ENCODE measurements at regions not wholly inside any gene's neighbourhood (a gene's known extent, or its start where the extent isn't known, plus 50 kb on each side); places are given as distances from the start of the nearest gene placed in this dataset.
"Not testable (repeated sequence)": the region's sequence is repeated elsewhere in the genome, so short reads cannot be mapped to it uniquely, and the experiment has no call there.

DNA sequence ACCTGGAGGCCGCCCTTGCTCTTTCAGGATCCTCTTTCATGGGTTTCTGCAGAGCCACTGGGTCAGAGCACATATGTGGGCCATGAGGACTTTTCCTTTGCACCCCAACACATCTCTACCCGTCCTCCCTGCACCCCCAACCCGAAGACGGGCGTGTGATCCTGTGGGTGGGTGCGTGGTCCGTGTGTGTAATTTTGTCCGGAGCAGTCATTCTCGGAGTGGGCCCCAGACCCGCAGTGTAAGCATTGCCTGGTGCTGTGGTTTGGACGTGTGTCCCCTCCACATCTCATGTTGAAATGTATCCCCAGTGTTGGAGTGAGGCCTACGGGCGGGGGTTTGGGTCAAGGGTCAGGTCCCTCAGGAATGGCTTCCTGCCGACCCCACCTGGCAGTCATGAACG, 203.9 kb upstream of the ZNF469 start:
- intact Hi-C loops (cut with DNase I); ATAC-seq: not testable (repeated sequence)
- peak; percentile 30 for DNase-seq (ENCODE audit: low spot score)

DNA sequence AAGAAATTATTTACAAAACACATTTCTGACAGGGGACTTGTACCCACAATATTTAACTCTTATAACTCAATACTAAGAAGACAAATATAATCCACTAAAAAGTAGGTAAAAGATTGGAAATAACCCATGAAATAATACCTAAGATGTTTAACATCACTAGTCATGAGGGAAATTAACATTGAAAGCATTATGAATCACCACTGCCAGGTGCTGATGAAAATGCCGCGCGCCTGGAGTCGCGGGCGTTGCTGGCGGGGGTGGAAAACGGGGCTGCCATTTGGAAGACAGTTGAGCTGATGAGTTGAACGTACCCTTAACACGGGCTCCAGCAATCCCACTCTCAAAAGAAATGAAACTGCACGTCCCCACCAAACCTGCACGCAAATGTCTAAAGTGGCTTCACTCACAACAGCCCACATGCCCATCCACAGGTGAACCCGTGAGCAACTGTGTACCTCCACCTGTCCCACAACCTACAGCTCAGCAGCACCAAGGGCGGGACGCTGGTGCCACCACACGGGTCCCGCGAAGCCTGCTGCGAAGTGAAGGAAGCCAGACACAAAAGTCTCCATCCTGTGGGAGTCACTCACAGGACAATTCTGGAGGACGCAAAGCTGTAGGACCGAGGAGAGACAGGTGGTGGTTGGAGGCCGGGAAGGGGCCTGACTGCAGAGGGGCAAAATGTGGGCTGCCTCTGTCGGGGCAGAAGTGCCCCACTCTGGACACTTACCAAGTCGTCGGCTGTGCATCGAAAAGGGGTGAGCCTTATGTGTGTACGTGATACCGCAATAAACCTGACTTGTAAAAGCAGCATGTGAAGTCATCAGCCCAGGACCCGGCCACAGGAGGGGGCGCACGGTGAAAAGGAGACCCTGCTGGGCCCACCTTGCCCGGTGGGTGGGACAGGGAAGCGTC, 199.5 kb upstream of the ZNF469 start:
- peak; percentile 52 for DNase-seq (ENCODE audit: low spot score)
- ATAC-seq; intact Hi-C loops (cut with DNase I): not testable (repeated sequence)

DNA sequence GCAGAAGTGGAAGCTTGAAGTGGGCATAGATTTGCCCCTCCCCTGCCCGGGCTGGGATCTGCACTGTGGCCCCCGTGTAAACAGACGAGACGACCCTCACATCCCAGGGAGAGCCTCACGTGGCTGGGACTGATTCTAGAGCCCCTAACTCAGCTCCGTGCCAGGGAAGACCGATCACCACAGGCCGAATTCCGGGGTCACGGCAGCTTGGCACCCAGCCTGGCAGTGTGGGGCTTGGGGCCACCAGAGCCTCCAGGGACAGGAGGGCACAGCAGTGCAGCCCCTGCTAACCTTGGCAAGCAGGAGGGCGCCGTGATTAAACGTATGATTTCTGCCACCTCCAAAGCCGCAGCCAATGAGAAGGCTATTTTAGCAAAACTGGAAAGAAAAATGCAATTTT, 198.7 kb upstream of the ZNF469 start:
- DNase-seq (ENCODE audit: low spot score) = peak; percentile 54

DNA sequence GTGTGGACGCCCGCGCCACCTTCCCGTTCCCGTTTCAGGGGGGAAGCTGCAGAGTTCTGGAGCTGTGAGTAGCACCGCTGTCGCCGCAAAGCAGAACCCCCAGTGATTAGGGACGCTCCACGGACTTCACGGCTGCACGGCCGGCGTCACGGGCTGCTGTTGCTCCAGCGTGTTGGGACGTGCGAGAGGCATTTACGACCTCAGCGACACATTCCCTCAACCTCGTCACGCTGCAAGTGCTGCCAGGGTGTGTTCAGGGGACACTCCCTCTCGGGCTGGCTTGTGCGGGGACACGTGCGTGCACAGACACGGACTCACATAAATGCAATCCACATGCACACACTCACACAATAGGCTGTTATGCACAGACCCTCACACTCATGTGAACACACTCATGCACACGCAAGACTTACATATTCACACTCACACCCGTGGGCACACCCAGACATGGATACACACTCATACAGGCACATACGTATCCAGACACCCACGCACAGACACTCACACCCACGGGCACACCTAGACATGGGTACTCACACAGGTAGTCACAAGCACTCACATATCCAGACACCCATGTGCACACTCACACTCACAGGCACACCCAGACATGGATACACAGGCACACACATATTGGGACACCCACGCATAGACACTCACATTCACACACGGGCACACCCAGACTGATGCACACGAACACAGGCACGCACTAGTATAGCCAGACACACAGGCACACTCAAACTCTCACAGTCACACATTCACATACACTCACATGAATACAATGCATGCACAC, 198.0 kb upstream of the ZNF469 start:
- ATAC-seq; intact Hi-C loops (cut with DNase I): not testable (repeated sequence)
- DNase-seq (ENCODE audit: low spot score) = peak; percentile 25

More for the DNA sequence above, 198.7 kb upstream of the ZNF469 start:
- ATAC-seq; intact Hi-C loops (cut with DNase I): not testable (repeated sequence)

DNA sequence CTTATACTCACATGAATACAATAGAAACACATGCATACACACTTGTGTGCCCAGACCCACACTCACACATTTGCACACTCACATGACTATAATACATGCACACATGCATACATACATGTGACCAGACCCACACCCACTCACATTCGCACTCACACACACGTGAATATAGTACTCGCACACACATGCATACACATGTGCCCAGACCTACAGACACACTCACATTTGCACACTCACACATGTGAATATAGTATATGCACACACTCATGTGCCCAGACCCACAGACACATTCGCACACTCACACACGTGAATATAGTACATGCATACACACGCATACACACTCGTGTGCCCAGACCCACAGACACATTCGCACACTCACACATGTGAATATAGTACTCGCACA, 197.4 kb upstream of the ZNF469 start:
- DNase-seq (ENCODE audit: low spot score); ATAC-seq; intact Hi-C loops (cut with DNase I): not testable (repeated sequence)

DNA sequence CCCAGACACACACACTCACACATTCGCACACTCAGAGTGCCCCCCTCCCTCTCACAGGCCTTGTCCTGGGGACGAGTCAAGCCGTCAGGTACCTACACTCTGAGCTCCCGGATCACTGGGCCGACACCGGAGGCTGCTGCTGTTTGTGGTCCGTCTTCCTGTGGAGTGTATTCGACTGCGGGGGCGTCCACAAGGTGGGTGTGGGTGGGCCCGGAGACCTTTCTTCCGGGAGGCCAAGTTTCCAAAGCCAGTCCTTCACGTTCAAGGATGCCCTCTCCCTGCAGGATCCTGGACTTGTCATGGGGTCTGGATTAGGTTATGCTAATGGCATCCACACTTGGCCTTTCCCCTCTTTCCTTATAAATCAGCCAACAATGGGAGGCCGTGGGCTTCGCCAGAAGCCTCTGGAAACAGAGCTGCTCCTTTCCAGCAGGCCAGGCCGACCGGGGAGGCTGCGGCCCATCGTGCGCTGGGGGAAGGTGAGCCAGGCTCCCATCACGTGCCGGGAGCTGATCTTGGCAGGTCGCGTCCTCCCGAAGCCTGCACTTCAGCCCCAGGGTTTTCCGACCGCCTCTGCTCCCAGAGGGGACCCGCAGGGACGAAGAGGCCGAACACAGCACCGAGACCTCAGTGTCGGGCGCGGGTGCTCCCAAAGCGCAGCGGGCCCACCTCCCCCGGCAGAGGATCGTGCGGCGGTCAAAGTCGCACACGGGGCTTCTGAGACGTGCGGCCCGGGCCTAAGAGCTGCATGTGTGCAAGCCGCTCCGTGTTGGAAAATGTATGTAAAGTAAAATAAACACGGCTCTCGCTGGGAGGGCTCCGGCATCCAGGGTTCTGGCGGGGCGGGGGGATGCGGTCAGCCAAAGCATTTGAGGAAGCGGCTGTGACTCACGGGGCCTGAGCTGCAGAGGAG, 196.5 kb upstream of the ZNF469 start:
- ATAC-seq (peak; percentile 74), DNase-seq (ENCODE audit: low spot score) (peak; percentile 54)
- intact Hi-C loops (cut with DNase I) = not testable (repeated sequence)

DNA sequence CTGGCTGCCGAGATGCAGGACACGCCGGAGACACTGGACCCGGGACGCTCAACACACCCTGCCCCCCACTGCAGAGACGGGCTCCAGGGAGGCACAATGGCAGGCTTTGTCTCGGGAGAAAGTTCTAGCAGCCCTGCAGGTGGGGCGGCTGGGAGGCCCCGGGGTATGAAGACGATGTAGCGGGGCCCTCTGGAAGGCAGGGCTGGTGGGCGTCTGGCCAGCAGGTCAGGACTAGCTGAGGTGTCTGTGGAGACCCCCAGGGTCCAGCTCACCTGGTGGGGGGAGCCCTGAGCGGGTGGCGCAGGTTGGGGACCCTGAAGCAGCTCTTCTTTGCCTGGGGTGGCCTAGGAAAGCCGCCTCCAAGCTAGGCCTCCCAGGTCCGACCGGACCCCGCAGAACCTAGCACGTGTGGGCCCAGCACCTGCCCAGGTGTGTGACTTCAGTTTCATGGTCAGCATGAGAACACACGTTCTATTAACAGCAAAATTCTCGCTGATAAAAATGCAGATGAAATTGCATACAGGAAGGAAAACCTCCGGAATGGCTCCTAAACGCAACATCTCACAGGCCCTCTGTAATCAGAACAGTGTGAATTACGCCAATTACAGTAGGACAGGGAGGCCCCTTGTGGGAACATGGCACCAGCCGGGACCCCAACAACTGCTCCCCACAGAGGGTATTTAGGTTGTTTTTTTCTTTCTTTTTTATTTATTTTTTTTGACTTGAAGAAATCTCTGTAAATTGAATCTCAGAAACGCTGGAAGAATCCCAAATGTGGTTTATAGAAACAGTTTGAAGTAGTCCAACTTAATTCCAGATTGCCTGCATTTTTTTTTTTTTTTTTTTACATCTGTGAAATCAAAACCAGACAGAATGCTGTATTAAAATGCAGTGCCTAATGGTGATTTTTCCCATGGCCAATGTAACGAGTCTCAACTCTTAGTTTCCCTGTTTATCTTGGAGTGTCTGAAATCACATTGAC, 195.6 kb upstream of the ZNF469 start:
- ATAC-seq (peak; percentile 80), DNase-seq (ENCODE audit: low spot score) (peak; percentile 54)
- intact Hi-C loops (cut with DNase I) = not testable (repeated sequence)

DNA sequence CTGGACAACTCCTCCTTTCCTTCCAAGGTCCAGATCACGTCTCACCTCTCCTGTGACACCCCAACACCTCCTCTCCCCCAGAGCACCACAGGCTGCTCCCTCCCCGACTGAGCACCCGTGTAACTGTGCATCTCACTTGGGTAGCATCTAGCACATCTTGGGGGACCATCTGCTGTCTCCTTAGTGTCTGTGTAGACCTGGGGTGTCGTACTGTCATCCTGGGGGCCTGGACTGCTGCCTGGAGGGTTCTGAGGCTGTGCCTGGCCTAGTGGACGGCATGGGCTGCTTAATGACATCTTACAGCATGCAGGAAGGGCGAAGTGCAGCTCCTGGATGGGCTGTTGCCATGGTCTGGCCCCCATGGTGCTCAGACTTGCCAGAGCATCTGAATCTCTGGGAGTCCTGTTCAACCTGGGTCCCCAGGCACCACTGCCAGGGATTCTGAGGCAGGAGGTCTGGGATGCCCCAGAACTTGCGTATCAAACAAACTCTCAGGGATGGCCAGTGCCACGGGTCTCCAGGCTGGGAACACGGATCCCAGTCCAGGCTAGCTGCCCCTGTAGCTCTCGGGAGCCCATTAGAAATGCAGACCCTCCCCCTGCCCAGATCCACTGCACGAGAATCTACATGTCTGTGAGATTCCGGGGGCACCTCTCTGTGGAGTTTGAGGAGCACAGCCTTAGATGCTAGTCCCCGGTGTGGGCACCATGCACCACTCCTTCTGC, 194.4 kb upstream of the ZNF469 start:
- ATAC-seq; intact Hi-C loops (cut with DNase I): not testable (repeated sequence)
- DNase-seq (ENCODE audit: low spot score) = peak; percentile 40

DNA sequence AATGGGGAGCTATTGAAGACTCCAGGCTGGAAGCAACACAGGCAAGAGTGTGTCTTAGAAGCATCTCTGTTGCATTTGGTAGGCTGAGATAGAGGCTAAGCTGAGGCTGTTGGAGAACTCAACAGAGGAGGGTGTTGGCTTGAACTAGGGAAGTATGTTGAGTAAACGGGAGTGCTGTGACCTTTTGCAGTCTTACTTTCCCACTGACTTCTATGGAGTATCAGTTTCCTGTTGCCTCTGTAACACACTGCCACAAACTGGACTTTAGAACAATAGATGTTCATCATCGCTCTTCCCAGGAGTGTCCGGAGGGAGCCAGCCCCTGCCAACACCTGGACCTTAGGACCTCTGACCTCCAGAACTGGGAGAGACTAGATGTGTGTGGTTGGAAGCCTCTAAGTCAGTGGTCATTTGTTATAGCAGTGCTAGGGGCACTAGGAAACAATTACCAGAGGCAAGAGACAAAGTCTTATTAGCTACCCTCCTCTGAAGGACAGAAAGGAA, 192.1 kb upstream of the ZNF469 start:
- intact Hi-C loops (cut with DNase I); DNase-seq (ENCODE audit: low spot score); ATAC-seq: not testable (repeated sequence)

DNA sequence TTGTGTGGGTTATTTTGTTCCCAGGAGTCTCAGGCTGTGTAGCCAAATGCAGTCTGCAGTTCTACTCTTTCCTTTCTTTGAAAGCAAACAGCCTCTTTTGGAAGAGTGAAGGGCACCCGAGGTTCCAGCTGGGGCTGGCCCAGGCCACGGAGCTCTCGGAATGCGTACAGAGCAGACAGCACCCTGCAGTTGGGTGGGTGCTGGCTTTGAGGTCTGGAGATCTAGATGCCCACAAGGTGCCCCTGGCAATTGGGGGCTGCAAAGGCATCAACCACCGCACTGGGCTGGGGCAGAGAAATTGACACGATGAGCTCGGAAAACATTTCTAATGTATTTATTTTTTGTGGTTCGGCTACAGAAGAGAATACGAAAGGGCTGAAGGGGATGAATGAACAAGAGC, 191.6 kb upstream of the ZNF469 start:
- DNase-seq (ENCODE audit: low spot score); intact Hi-C loops (cut with DNase I); ATAC-seq: not testable (repeated sequence)

DNA sequence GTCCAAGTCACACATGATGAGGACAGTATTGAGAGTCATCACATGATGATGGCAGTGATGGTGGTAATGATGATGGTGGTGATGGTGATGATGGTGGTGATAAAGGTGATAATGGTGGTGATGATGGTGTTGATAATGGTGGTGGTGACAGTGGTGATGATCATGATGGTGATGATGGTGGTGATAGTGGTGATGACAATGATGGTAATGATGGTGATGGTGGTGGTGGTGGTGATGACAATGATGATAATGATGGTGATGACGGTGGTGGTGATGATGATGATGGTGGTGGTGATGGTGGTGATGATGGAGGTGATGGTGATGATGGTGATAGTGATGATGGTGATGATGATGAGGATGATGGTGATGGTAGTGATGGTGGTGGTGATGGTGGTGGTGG, 190.2 kb upstream of the ZNF469 start:
- no peak for ATAC-seq
- intact Hi-C loops (cut with DNase I) = no loop called here
- DNase-seq (ENCODE audit: low spot score) = no peak

DNA sequence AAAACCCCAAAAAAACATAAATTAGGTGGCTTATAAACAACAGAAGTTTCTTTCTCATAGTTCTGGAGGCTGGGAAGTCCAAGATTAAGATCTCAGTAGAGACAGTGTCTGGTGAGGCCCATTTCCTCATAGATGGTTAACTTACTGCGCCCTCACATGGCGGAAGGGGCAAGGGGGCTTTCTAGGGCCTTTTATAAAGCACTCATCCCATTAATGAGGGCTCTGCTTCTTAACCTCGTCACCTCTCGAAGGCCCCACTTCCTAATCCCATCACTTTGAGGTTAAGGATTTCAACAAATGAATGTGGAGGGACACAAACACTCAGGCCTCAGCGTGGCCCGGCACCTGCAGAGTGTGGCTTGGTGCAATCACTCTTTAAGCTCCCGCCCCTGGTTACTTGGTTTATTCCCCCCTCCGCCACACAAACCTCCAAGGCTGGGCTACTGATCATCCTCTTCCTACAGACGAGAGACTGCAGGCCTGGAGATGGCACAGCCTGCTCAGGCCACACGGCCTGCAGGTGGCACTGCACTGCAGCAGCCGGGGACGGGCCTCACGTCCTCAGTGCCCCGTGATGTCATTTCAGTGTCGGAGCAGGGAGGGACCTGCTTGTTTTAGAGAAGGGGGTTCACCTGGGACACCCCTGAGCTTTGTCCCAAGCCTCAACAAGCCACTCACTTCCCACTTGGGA, 188.9 kb upstream of the ZNF469 start:
- ATAC-seq = peak; percentile 95
- intact Hi-C loops (cut with DNase I) = not testable (repeated sequence)
- peak; percentile 74 for DNase-seq (ENCODE audit: low spot score)

DNA sequence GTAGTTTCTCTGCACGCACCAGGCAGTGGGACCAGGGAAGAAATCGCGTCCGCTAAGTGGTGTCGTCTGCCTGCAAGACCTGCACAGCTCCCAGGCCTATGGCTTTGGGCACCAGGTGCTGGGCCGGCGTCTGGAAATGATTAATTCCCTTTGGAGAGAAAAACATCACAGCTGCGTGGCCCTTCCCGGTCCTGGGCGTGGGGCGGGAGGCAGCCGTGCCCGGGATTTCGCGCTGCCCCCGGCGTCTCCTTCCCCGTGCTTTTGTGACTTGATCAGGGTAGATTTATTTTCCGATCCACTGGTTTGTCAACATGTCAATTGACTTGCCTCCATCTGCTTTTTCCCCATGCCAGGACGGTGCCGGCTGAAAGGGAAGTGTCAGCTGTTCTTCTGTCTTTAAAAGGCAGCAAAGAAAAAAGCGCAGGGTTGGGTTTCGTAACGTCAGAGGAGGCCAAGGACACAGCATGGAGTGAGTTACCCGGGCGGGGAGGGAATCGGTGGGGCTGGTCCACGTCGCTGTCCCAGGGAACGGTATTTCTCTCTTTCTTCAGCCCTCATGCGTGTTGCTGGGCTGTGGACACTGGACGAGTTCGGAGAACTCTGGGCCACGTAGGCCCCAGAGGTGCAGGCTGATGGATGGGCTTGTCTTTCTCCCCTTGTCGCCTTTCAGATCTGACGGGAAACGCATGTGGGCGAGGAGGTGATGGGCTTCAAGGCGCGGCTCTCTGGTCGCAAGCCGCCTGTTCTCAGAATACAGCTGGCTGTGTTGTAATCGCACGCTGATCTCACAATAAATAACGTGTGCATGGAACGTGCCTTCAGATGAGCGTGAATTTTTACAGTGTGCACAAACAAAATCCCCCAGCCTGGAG, 188.1 kb upstream of the ZNF469 start:
- ATAC-seq (peak; percentile 43), DNase-seq (ENCODE audit: low spot score) (peak; percentile 59)
- intact Hi-C loops (cut with DNase I) = no loop called here

DNA sequence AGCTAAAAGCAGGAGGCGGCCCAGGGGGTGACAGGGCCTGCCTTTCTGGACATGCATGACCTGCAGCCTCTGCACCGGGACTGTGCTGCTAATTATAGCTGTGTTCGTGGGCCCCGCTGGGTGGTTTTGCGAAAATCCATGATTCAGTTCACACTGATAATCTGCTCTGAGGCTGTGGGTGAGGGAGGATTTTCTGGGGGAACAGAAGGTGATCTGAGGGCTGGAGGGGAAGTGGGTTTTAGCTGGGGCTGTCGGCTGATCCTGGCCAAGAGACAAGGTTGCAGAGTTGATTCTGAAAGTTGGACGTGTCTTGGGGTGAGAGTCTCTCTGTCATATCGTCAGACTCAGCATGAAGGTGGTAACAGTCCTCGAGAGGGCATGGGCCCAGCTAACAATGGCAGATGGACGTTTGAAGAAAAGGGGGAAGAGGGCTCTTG, 187.5 kb upstream of the ZNF469 start:
- DNase-seq (ENCODE audit: low spot score) = peak; percentile 51
- no peak for ATAC-seq
- intact Hi-C loops (cut with DNase I) = no loop called here

DNA sequence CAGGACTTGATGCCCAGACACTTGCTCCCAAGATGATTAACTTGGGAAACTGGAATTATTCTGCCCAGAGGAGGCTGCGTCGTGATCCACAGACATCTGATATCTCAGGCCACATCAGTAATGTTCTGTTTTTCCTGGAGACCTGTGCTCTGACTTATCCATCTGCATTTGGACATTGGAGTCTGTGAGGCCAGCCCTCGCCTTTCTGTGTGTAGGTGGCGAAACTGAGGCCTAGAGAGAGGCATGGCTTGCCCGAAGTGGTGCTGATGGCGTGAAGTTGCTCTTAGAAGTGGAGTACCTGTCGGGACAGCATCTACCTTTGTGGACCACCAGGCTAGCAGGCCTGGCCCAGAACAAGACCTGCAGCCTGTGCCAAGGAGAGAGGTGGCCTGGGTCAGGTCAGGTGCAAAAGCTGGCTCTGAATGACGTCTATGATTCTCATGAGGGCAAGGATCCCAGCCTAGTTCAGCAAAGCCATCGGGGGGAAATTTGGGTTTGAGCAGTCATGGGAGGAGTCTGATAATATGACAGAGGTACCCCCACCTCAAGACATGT, 186.8 kb upstream of the ZNF469 start:
- DNase-seq (ENCODE audit: low spot score) (peak; percentile 38), ATAC-seq (no peak)
- intact Hi-C loops (cut with DNase I) = no loop called here

All from sciatic nerve (tissue), 2 donors.